Spleen (tissue), 7 donors: ENCODE measurements at regions not wholly inside any gene's neighbourhood (a gene's known extent, or its start where the extent isn't known, plus 50 kb on each side); places are given as distances from the start of the nearest gene placed in this dataset.

Experiments used
- CTCF ChIP-seq, 11 experiments: fragments of 200-600 bp in 7 of 11; fragments of 450-650 bp in 4 of 11; sonication (generic) in 4 of 11; IDR thresholded peaks in 8 of 11; conservative IDR thresholded peaks in 3 of 11; 1 replicate in 7 of 11; 2 replicates in 4 of 11; pipeline versions ENCODE4 v1.4.0 to v1.8.0; 2016 to 2021; ENCODE audit warnings: antibody characterized with exemption in 11 of 11, inconsistent platforms in 4 of 11, mild to moderate bottlenecking in 1 of 11
- POLR2AphosphoS5 ChIP-seq, 3 donors: sonication (generic); formaldehyde crosslinking; IDR thresholded peaks; one replicate each; pipeline ENCODE4 v1.5.1; 2017; ENCODE audit warnings: antibody characterized with exemption in 3 of 3
- donor health status: DM: no; HTN: no; CAD: no; lungs with moderate emphysema.
- donor health status: DM: no; HTN: no; CAD: no.
- donor health status: DM: no; HTN: no; CAD: no.

DNA sequence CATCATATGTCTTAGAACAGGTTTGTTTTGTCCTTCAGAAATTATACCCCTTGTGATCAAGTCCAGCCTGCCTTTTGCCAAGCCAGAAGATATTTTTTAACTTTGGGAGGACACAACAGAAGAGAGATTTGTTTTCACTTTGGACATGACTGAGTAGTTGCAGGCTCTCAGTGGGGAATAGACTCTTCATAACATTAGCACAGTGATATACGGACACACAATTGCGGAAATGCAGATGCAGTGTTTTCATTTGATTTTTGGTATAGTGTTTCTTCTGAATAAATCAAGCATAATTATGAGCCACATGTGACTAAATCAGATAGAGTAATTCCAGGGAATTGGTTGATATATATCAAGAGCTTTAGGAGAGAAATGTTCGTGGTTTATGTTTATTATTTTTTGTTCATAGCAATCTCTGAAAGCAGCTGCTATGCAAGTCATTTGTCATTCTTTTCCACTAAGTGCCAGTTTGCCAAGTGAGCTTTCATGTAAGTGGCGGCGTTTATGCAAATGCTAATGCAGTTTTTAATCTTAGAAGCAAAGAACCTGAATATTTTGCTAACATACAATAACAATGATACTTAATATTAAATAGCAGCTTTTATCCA is 69.6 kb upstream of the HDAC9 start:
- TF ChIP-seq CTCF (IDR thresholded peaks at IDR 0.05 in 8 of 11, conservative IDR thresholded peaks at IDR 0.05 in 3 of 11) (no peak), POLR2AphosphoS5 (IDR thresholded peaks at IDR 0.05) (no peak)
